ENCODE measurements at regions not wholly inside any gene's neighbourhood (a gene's known extent, or its start where the extent isn't known, plus 50 kb on each side); places are given as distances from the start of the nearest gene placed in this dataset.

DNA sequence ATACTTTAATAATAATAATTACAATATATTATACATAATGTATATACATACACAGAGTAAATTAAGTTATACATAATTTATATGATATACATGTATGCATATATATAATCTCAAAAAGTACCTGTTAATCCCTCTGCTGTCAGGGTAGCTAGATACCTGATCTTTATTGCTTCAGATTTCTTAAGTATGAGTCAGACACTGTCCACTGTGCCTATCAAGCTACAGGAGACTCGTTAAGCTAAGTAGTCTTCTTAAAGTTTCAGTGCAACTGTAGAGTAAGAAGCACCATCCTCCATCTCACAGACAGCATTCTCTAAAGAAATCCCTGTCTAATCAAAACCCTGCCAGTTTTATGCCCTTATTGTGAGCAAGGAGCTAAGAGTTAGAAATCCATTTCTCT, 428.7 kb downstream of the RERGL start:
- H3K4me1 ChIP-seq: no peaks in the 10 kb centered on the region
- DNase-seq (no peak), ATAC-seq (no peak)
- H3K36me3 ChIP-seq: no peaks in the 10 kb centered on the region
- H3K27me3 ChIP-seq: no peaks in the 10 kb centered on the region
- intact Hi-C loops (cut with DNase I; ENCODE audit: low total_unique reads): no loop called here
- H3K4me3 ChIP-seq: no peak overlapping the region
- in situ Hi-C loops (cut with MboI; ENCODE audit: low sequenced_read_pairs in 4 of 4): no loop called here
- H3K9me3 ChIP-seq: no peaks in the 10 kb centered on the region
- H3K27ac ChIP-seq: no peak overlapping the region
- no peak for TF ChIP-seq POLR2A (IDR thresholded peaks at IDR 0.05)
- TF ChIP-seq, protein P1, sequence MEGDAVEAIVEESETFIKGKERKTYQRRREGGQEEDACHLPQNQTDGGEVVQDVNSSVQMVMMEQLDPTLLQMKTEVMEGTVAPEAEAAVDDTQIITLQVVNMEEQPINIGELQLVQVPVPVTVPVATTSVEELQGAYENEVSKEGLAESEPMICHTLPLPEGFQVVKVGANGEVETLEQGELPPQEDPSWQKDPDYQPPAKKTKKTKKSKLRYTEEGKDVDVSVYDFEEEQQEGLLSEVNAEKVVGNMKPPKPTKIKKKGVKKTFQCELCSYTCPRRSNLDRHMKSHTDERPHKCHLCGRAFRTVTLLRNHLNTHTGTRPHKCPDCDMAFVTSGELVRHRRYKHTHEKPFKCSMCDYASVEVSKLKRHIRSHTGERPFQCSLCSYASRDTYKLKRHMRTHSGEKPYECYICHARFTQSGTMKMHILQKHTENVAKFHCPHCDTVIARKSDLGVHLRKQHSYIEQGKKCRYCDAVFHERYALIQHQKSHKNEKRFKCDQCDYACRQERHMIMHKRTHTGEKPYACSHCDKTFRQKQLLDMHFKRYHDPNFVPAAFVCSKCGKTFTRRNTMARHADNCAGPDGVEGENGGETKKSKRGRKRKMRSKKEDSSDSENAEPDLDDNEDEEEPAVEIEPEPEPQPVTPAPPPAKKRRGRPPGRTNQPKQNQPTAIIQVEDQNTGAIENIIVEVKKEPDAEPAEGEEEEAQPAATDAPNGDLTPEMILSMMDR (IDR thresholded peaks at IDR 0.05 in 4 of 5, conservative IDR thresholded peaks at IDR 0.05 in 1 of 5): no peak

DNA sequence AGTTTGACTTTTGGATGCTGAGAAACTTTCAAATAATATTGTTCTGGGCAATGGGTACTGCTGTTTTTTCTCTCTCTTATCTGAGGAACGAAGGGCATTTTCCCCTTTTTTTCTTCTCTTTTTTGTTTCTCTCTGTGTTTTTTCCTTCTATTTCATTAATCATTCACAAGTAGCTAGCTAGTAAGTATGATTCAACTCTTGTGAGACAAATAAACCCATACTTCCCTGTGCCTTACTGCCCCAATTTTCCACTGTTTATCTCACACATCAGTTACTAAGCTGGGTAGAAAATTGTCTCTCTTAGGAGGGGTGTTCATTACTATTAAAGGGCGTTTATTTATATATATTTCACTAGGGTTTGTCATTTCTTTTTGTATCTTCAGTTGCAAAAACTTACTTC, 437.6 kb downstream of the RERGL start:
- in situ Hi-C loops (cut with MboI; ENCODE audit: low sequenced_read_pairs in 4 of 4): no loop called here

DNA sequence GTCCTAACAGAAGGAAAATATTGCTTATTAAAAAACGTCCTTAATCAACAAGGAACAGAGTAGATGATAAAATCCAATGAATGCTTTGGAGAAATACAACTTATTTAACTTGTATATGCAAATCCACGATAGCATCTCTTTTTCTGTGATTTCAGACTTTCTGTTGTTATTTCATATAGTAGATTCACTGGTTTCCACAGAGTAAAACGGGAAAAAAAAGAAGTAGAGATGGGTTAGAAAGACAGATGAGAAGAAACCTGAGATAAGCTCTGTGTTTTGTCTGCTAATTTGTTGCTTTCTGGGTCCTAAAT, 447.7 kb downstream of the RERGL start:
- in situ Hi-C loops (cut with MboI; ENCODE audit: low sequenced_read_pairs in 4 of 4) (no loop called here), intact Hi-C loops (cut with DNase I; ENCODE audit: low total_unique reads) (loop anchor here (5.0 kb wide), 1 partner anchor 1645 kb away; no protein-coding TSS in a partner anchor)
- Histone ChIP-seq H3K27ac (no peak overlapping the region), H3K36me3 (no peaks in the 10 kb centered on the region), H3K4me1 (no peaks in the 10 kb centered on the region), H3K27me3 (no peaks in the 10 kb centered on the region), H3K4me3 (peak overlapping the region in 1 of 4 donors; percentile 34), H3K9me3 (no peaks in the 10 kb centered on the region)
- TF ChIP-seq, protein P1 (IDR thresholded peaks at IDR 0.05 in 4 of 5, conservative IDR thresholded peaks at IDR 0.05 in 1 of 5): peak in 1 of 5 experiments; percentile 21
- TF ChIP-seq POLR2A (IDR thresholded peaks at IDR 0.05): no peak
- ATAC-seq: no peak
- DNase-seq: no peak

More for the DNA sequence above, 437.6 kb downstream of the RERGL start:
- Histone ChIP-seq H3K4me1 (no peaks in the 10 kb centered on the region), H3K9me3 (no peaks in the 10 kb centered on the region), H3K4me3 (no peak overlapping the region), H3K36me3 (no peaks in the 10 kb centered on the region), H3K27ac (no peak overlapping the region), H3K27me3 (no peaks in the 10 kb centered on the region)
- ATAC-seq (no peak), DNase-seq (no peak)
- no peak for TF ChIP-seq POLR2A (IDR thresholded peaks at IDR 0.05)
- TF ChIP-seq, protein P1 (IDR thresholded peaks at IDR 0.05 in 4 of 5, conservative IDR thresholded peaks at IDR 0.05 in 1 of 5): no peak
- intact Hi-C loops (cut with DNase I; ENCODE audit: low total_unique reads): no loop called here

DNA sequence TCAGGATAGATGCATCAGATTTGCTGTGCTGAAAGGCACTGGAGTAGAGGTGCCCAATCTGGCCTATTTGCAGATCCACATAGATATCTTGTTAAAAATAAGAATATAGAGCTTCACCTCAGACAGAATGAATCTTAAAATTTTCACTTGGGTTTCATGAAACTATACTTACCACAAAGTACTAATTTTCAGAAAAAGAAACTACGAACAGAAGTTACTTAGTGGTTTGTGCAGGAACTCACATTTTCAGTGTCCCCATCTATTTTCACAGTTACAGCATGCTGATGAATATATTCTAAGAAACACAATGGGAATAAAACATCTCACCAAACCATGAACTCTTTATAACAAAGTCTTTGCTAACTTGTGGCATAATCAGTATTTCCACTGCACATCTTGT, 449.4 kb downstream of the RERGL start:
- no peak for DNase-seq
- in situ Hi-C loops (cut with MboI; ENCODE audit: low sequenced_read_pairs in 4 of 4): no loop called here
- H3K4me3 ChIP-seq: no peak overlapping the region
- no peak for ATAC-seq
- H3K36me3 ChIP-seq: no peaks in the 10 kb centered on the region
- no peak for TF ChIP-seq POLR2A (IDR thresholded peaks at IDR 0.05)
- TF ChIP-seq, protein P1 (IDR thresholded peaks at IDR 0.05 in 4 of 5, conservative IDR thresholded peaks at IDR 0.05 in 1 of 5): no peak
- no peaks in the 10 kb centered on the region for H3K4me1 ChIP-seq
- no peaks in the 10 kb centered on the region for H3K9me3 ChIP-seq
- no peaks in the 10 kb centered on the region for H3K27me3 ChIP-seq
- intact Hi-C loops (cut with DNase I; ENCODE audit: low total_unique reads): loop anchor here (5.0 kb wide), 1 partner anchor 1643 kb away; no protein-coding TSS in a partner anchor
- H3K27ac ChIP-seq: no peak overlapping the region

DNA sequence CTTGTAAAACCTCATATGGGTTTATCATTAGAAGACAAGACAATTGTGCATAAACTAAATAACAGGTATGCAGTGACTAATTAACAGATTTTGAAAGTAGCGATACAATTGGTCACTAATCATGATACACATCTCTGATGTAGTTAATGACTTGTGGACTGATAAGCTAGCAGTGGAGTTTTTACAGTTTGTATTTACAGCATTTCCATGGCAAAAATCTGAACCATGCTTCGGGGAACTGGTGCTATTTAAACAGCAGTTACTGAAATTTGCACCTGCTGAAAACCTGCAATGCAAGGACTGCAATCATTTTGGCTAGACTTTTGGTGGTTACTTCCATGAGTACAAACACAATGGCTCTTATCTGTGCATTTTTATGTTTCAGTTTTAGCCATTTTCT, 471.2 kb downstream of the RERGL start:
- in situ Hi-C loops (cut with MboI; ENCODE audit: low sequenced_read_pairs in 4 of 4) (no loop called here), intact Hi-C loops (cut with DNase I; ENCODE audit: low total_unique reads) (no loop called here)
- Histone ChIP-seq H3K9me3 (no peaks in the 10 kb centered on the region), H3K4me1 (no peaks in the 10 kb centered on the region), H3K27me3 (no peaks in the 10 kb centered on the region), H3K36me3 (no peaks in the 10 kb centered on the region), H3K4me3 (no peak overlapping the region), H3K27ac (no peak overlapping the region)
- no peak for ATAC-seq
- no peak for DNase-seq
- TF ChIP-seq, protein P1 (IDR thresholded peaks at IDR 0.05 in 4 of 5, conservative IDR thresholded peaks at IDR 0.05 in 1 of 5): no peak
- no peak for TF ChIP-seq POLR2A (IDR thresholded peaks at IDR 0.05)
